Panc1 (cell line): ENCODE measurements at regions not wholly inside any gene's neighbourhood (a gene's known extent, or its start where the extent isn't known, plus 50 kb on each side); places are given as distances from the start of the nearest gene placed in this dataset.

Source experiments
- ATAC-seq: fragments of 200-7000 bp; cut with Tn5 transposase; 2 replicates; pipeline ENCODE4 v1.9.1; 2020; ENCODE audit warnings: mild to moderate bottlenecking, moderate library complexity
- BruUV-seq: library from RNA; stranded (reverse); fragments of 400-500 nt; replicated peaks from 2 replicates; lab custom pipeline; 2021; lab: Mats Ljungman, UMichigan
- CTCF ChIA-PET: fragments of 300-600 bp; sonication (Branson Sonifier 250); formaldehyde crosslinking; loops from one replicate; lab custom pipeline; 2022; ENCODE audit warnings: antibody characterized with exemption; lab: Charles Lee
- POLR2A ChIA-PET: fragments of 300-600 bp; sonication (Branson Sonifier 250); formaldehyde crosslinking; loops from one replicate; lab custom pipeline; 2022; ENCODE audit warnings: antibody characterized with exemption; lab: Charles Lee
- DNase-seq: peaks from one replicate; pipeline ENCODE4 v3.0.0-alpha.2; 2010; ENCODE audit warnings: low read depth, low spot score
- H3K27ac ChIP-seq: 2 replicates; pipeline ENCODE4 v1.5.1; 2011; ENCODE audit warnings: mild to moderate bottlenecking, low read length, inconsistent platforms
- H3K27me3 ChIP-seq: fragments of 200-500 bp; sonication (Bioruptor generic); 2 replicates; pipeline ENCODE4 v1.6.0; 2014; ENCODE audit warnings: low read length, inconsistent platforms; ENCODE audit not compliant: control insufficient read depth, insufficient read depth
- H3K36me3 ChIP-seq: fragments of 200-500 bp; sonication (Bioruptor generic); 2 replicates; pipeline ENCODE4 v1.5.1; 2014; ENCODE audit warnings: inconsistent platforms, mild to moderate bottlenecking, low read length, moderate library complexity; ENCODE audit not compliant: control insufficient read depth, insufficient read depth
- H3K4me1 ChIP-seq: 2 replicates; pipeline ENCODE4 v1.5.1; 2011; ENCODE audit warnings: inconsistent platforms, mild to moderate bottlenecking, low read length, moderate library complexity; ENCODE audit not compliant: control insufficient read depth, insufficient read depth
- H3K4me3 ChIP-seq, 2 experiments: 2 replicates each; pipeline ENCODE4 v1.5.1; 2011 to 2012; ENCODE audit warnings: low read depth in 2 of 2, low read length in 2 of 2, mild to moderate bottlenecking in 2 of 2, inconsistent platforms in 1 of 2, moderate library complexity in 1 of 2
- H3K9me3 ChIP-seq: fragments of 200-500 bp; sonication (Bioruptor generic); 2 replicates; pipeline ENCODE4 v1.5.1; 2014; ENCODE audit warnings: low read depth, mild to moderate bottlenecking, inconsistent platforms, low read length, moderate library complexity; ENCODE audit not compliant: control insufficient read depth, insufficient read depth
- POLR2AphosphoS5 ChIP-seq: IDR thresholded peaks from 2 replicates; pipeline ENCODE4 v1.6.1; 2012; ENCODE audit warnings: mild to moderate bottlenecking, low read depth, low read length, moderate library complexity
- SIN3A ChIP-seq: IDR thresholded peaks from 2 replicates; pipeline ENCODE4 v1.6.1; 2012; ENCODE audit warnings: low read depth, mild to moderate bottlenecking, low read length, moderate library complexity, borderline replicate concordance; ENCODE audit not compliant: insufficient read depth
- TCF7L2 ChIP-seq: IDR thresholded peaks from 2 replicates; pipeline ENCODE4 v1.6.1; 2011; ENCODE audit warnings: mild to moderate bottlenecking, low read depth, low read length, inconsistent platforms
- in situ Hi-C: cut with HindIII; loops from 2 replicates; pipeline ENCODE4 v1.10.0; 2016; ENCODE audit warnings: low sequenced_read_pairs, low pct_unique_long_range_greater_than_20kb
- intact Hi-C: fragments of 100-400 bp; cut with micrococcal nuclease; formaldehyde crosslinking; loops from one replicate; pipeline ENCODE4 v1.10.0; 2022; ENCODE audit not compliant: unreplicated experiment
- TF ChIP-seq, protein P1 (sequence below), 2 experiments: IDR thresholded peaks; 2 replicates each; pipeline ENCODE4 v1.6.1; 2011 to 2012; ENCODE audit warnings: low read depth in 2 of 2, control low read depth in 1 of 2, low read length in 1 of 2, mild to moderate bottlenecking in 1 of 2, moderate library complexity in 1 of 2; ENCODE audit not compliant: insufficient read depth in 1 of 2
- TF ChIP-seq, protein P2 (sequence below): fragments of 450-650 bp; IDR thresholded peaks from 2 replicates; pipeline ENCODE4 v1.5.1; 2017; ENCODE audit warnings: mild to moderate bottlenecking

DNA sequence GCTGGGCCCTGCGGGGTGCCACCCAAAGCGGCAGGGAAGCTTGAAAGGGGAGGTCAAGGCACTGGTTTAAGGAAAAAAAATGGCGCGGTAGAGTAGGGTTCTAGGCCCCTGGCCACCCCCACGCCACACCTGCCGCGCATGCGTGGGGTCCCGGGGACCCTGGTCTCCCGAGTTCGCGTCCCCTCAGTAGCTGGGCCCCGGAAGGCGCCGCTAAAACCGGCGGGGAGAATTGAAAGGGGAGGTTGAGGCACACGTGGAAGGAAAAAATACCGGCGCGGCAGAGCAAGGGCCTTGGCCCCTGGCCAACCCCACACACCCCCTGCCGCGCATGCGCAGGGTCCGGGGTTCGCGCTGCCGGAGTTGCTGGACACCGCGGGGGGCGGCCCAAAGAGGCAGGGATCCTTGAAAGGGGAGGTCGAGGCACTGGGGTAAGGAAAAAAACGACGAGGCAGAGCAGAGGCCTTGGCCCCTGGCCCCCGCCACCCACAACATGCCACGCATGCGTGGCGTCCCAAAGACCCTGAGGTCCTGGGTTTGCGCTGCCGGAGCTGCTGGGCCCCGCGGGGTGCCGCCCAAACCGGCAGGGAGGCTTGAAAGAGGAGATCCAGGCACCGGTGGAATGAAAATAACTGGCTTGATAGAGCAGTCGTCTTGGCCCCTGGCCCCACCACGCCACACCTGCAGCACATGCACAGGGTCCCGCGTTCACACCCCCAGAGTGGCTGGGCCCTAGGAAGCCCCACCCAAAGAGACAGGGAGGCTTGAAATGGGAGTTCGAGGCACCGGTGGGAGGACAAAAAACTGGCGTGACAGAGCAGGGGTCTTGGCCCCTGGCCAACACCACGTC, 314.5 kb downstream of the ALG10 start:
- Histone ChIP-seq H3K9me3 (no peaks in the 10 kb centered on the region), H3K4me1 (peaks cover 46% of the 10 kb centered on the region), H3K4me3 (peak overlapping the region; percentile 59 to 72), H3K36me3 (no peaks in the 10 kb centered on the region), H3K27me3 (no peaks in the 10 kb centered on the region; the same call in 1 of the 2 replicates), H3K27ac (peak overlapping the region; percentile 84)
- ATAC-seq (peak; percentile 29), DNase-seq (no peak)
- in situ Hi-C loops (no loop called here), intact Hi-C loops (loop anchor here (5.0 kb wide), 1 partner anchor 265 kb away; no protein-coding TSS in a partner anchor)
- no TSS peak for BruUV-seq
- ChIA-PET CTCF (no interaction called here), POLR2A (no interaction called here)
- TF ChIP-seq TCF7L2 (no peak), SIN3A (no peak)
- TF ChIP-seq, protein P1, sequence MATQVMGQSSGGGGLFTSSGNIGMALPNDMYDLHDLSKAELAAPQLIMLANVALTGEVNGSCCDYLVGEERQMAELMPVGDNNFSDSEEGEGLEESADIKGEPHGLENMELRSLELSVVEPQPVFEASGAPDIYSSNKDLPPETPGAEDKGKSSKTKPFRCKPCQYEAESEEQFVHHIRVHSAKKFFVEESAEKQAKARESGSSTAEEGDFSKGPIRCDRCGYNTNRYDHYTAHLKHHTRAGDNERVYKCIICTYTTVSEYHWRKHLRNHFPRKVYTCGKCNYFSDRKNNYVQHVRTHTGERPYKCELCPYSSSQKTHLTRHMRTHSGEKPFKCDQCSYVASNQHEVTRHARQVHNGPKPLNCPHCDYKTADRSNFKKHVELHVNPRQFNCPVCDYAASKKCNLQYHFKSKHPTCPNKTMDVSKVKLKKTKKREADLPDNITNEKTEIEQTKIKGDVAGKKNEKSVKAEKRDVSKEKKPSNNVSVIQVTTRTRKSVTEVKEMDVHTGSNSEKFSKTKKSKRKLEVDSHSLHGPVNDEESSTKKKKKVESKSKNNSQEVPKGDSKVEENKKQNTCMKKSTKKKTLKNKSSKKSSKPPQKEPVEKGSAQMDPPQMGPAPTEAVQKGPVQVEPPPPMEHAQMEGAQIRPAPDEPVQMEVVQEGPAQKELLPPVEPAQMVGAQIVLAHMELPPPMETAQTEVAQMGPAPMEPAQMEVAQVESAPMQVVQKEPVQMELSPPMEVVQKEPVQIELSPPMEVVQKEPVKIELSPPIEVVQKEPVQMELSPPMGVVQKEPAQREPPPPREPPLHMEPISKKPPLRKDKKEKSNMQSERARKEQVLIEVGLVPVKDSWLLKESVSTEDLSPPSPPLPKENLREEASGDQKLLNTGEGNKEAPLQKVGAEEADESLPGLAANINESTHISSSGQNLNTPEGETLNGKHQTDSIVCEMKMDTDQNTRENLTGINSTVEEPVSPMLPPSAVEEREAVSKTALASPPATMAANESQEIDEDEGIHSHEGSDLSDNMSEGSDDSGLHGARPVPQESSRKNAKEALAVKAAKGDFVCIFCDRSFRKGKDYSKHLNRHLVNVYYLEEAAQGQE (IDR thresholded peaks at IDR 0.05; ENCODE audit: insufficient read depth in 1 of 2, low read depth in 2 of 2, low read length in 1 of 2): no peak
- TF ChIP-seq, protein P2, sequence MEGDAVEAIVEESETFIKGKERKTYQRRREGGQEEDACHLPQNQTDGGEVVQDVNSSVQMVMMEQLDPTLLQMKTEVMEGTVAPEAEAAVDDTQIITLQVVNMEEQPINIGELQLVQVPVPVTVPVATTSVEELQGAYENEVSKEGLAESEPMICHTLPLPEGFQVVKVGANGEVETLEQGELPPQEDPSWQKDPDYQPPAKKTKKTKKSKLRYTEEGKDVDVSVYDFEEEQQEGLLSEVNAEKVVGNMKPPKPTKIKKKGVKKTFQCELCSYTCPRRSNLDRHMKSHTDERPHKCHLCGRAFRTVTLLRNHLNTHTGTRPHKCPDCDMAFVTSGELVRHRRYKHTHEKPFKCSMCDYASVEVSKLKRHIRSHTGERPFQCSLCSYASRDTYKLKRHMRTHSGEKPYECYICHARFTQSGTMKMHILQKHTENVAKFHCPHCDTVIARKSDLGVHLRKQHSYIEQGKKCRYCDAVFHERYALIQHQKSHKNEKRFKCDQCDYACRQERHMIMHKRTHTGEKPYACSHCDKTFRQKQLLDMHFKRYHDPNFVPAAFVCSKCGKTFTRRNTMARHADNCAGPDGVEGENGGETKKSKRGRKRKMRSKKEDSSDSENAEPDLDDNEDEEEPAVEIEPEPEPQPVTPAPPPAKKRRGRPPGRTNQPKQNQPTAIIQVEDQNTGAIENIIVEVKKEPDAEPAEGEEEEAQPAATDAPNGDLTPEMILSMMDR: no peak

- BruUV-seq: no TSS peak
- H3K4me1 ChIP-seq: peaks cover 54% of the 10 kb centered on the region
- no peak for DNase-seq
- POLR2A ChIA-PET: no interaction called here
- H3K27me3 ChIP-seq: no peaks in the 10 kb centered on the region; the same call in 1 of the 2 replicates
- H3K27ac ChIP-seq: no peak overlapping the region
- no peaks in the 10 kb centered on the region for H3K9me3 ChIP-seq
- CTCF ChIA-PET: no interaction called here
- TF ChIP-seq POLR2AphosphoS5: no peak
- TF ChIP-seq SIN3A: no peak
- TF ChIP-seq, protein P2: no peak
- TF ChIP-seq, protein P1 (IDR thresholded peaks at IDR 0.05; ENCODE audit: insufficient read depth in 1 of 2, low read depth in 2 of 2, low read length in 1 of 2): no peak
- intact Hi-C loops (loop anchor here (5.0 kb wide), 1 partner anchor 264 kb away; no protein-coding TSS in a partner anchor), in situ Hi-C loops (no loop called here)
- H3K36me3 ChIP-seq: no peaks in the 10 kb centered on the region
- no peak for ATAC-seq
- no peak overlapping the region for H3K4me3 ChIP-seq
These were observed 316.5 kb downstream of the ALG10 start for GRCh38 chr12:34338751-34339150.
